ENCODE measurements at regions not wholly inside any gene's neighbourhood (a gene's known extent, or its start where the extent isn't known, plus 50 kb on each side); places are given as distances from the start of the nearest gene placed in this dataset.

DNA sequence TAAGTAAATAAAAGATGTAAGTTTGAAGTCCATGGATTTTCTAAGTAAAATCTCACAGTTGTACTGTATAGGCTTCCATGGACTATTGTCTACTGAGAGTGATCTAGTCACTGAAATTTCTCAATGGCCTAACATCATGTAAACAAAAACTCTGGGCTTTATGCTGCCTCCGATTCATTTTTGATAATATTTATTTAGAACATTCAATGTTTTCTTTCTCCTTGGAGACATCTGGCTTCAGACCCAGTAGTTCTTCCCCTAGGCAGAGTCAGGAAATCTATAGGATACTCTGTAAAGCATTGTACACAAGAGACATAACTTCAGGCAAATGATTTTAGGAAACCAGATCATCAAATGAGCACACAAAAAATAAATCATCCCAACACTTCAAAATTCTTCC, 1208.6 kb upstream of the ZEB2 start:
- no peak for ATAC-seq
- Mint-ChIP-seq H3K4me1 (peaks cover 3% of the 10 kb centered on the region), H3K9me3 (peaks cover 7% of the 10 kb centered on the region), H3K36me3 (ENCODE audit: low read depth) (no peaks in the 10 kb centered on the region), H3K27ac (no peak overlapping the region), H3K4me3 (no peak overlapping the region), H3K27me3 (peaks cover 1% of the 10 kb centered on the region)
- no peak for DNase-seq

DNA sequence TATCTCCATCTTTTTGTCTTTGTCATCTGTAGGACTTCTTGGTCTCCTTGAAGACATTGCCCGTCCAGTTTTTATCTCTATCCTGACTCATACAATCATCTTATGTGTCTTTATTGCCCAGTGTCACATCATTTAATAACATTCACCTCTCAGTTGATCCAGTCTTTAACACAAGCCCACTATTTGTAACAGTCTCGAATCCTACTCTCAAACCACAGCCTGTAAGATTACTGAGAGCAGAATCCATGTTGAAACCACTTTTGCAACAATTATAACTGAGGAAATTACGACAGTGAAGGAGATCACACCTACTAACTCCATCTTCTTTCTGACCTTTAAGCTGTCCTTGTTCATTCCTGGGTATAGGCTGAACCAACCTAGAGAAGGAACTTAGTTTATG, 1206.0 kb upstream of the ZEB2 start:
- no peak for ATAC-seq
- no peaks in the 10 kb centered on the region for H3K9me3 Mint-ChIP-seq
- H3K27ac Mint-ChIP-seq: no peak overlapping the region
- H3K4me1 Mint-ChIP-seq: peaks cover 5% of the 10 kb centered on the region
- H3K36me3 Mint-ChIP-seq (ENCODE audit: low read depth): no peaks in the 10 kb centered on the region
- no peak for DNase-seq
- H3K4me3 Mint-ChIP-seq: no peak overlapping the region
- H3K27me3 Mint-ChIP-seq: no peaks in the 10 kb centered on the region

DNA sequence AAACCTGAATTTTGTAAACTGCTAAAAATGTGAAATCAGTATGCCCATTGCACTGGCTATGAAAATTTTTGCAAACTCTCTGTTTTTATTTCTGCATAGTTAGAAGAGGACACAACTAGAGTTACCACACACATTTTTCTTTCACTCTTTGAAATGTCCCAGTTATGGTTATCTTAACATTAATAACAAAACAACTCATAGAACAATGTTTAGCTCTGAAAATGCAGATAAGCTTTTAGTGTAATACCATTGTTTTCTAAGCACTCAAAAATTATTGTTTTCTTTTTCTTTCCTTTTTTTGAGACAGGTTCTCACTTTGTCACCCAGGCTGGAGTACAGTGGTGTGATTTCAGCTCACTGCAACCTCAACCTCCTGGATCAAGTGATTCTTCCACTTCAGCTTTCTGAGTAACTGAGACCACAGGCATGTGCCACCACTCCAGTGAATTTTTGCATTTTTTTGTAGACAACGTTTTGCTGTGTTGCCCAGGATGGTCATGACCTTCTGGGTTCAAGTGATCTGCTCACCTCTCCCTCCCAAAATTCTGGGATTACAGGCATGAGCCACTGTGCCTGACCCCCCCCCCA, 1204.5 kb upstream of the ZEB2 start:
- ATAC-seq (no peak), DNase-seq (no peak)
- Mint-ChIP-seq H3K4me1 (peaks cover 5% of the 10 kb centered on the region), H3K4me3 (no peak overlapping the region), H3K27ac (no peak overlapping the region), H3K27me3 (no peaks in the 10 kb centered on the region), H3K9me3 (no peaks in the 10 kb centered on the region), H3K36me3 (ENCODE audit: low read depth) (no peaks in the 10 kb centered on the region)

DNA sequence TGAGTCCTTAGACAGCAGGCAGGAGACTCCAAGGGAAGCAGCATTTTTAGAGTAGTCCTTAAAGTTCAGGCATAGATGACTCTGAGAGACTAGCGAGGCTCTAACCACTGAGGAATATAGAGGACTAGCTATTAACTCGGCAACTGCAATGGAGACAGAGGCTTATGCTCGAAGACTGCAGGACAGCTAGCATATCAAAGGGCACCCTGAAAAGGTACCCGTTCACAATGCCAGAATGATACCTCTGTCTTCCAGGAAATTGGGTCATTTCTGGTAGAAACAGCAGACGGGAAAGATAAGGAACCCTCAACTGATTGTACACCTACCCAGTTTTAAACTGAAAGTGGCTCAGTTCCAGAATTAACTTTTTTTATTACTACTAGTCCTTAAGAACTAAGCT, 1204.0 kb upstream of the ZEB2 start:
- peaks cover 4% of the 10 kb centered on the region for H3K9me3 Mint-ChIP-seq
- H3K4me3 Mint-ChIP-seq: no peak overlapping the region
- ATAC-seq (no peak), DNase-seq (no peak)
- no peaks in the 10 kb centered on the region for H3K27me3 Mint-ChIP-seq
- no peaks in the 10 kb centered on the region for H3K36me3 Mint-ChIP-seq (ENCODE audit: low read depth)
- no peak overlapping the region for H3K27ac Mint-ChIP-seq
- H3K4me1 Mint-ChIP-seq: peaks cover 5% of the 10 kb centered on the region

DNA sequence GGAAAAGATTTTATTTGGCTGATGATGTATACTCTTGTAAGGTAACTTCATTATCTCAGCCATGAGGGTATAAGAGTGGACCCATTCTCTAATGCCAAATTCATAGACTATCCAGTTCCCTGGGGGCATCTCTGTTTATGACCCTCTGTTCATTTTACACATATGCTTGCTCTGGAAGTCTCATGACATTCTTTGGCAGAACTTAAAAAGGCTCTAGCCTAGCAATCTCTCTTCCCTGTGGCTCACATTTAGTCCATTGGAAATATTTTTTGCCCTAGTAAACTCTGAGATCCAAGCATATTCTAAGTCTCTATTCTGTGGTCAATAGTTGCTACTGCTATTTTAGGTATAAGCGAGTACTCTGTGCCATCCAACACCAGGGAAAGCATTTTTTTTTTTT, 1201.8 kb upstream of the ZEB2 start:
- Mint-ChIP-seq H3K9me3 (peaks cover 4% of the 10 kb centered on the region), H3K36me3 (ENCODE audit: low read depth) (no peaks in the 10 kb centered on the region), H3K4me3 (no peak overlapping the region), H3K4me1 (peaks cover 5% of the 10 kb centered on the region), H3K27me3 (no peaks in the 10 kb centered on the region), H3K27ac (no peak overlapping the region)
- ATAC-seq (no peak), DNase-seq (no peak)

DNA sequence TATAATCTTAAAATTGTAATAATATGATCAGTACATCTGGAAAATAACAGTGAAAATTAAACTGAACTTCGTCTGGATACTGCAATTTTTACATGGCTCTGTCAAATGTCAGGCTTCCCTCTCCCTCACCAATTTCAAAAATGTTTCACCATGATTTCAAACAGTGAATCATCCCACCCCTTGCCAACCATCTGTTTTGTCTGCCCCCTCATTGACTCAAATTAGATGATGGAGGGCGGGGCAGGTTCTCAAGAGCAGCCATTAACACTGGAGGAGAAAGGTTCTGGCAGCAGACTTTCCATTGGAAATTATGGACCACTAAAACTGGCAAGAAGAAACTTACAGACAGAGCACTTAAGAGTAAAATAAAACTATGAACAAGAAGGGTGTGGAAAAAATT, 1195.7 kb upstream of the ZEB2 start:
- peaks cover 4% of the 10 kb centered on the region for H3K9me3 Mint-ChIP-seq
- ATAC-seq (no peak), DNase-seq (no peak)
- H3K36me3 Mint-ChIP-seq (ENCODE audit: low read depth): no peaks in the 10 kb centered on the region
- no peak overlapping the region for H3K4me3 Mint-ChIP-seq
- no peaks in the 10 kb centered on the region for H3K27me3 Mint-ChIP-seq
- no peaks in the 10 kb centered on the region for H3K4me1 Mint-ChIP-seq
- H3K27ac Mint-ChIP-seq: no peak overlapping the region

DNA sequence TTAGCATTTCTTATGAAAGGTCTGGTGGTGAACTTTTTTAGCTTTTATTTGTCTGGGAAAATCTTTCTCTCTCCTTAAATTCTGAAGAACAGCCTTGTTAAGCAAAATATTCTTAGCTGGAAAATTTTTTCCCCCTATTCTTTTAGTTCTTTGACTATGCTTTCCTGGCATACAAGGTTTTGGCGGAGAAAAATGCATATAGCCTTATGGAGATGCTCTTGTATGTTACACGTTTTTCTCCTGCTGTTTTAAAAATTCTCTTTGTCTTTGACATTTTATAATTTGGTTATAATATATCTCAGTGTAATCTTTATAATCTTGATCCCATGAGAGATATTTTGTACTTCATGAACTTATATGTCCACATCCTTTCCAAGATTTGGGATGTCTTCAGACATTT, 1190.4 kb upstream of the ZEB2 start:
- no peak for DNase-seq
- Mint-ChIP-seq H3K36me3 (ENCODE audit: low read depth) (no peaks in the 10 kb centered on the region), H3K27me3 (no peaks in the 10 kb centered on the region), H3K9me3 (peaks cover 15% of the 10 kb centered on the region), H3K4me3 (no peak overlapping the region), H3K27ac (no peak overlapping the region), H3K4me1 (no peaks in the 10 kb centered on the region)
- ATAC-seq: no peak

DNA sequence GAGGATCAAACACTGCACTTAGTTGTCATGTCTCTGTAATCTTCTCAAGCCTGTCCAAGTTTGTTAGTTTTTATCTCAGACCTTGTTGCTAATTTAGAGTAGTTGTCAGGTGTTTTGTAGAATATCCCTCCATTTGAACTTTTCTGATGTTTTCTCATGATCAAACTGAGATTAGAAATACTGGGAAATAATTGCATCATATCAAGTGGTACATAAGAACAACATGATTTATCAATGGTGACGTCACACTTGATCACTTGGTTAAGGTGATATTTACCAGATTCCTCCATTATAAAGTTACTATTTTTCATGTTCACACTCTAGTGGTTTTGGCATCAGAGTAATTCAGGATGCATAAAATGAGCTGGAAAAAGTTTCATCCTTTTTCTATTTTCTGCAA, 1182.4 kb upstream of the ZEB2 start:
- ATAC-seq: no peak
- peaks cover 15% of the 10 kb centered on the region for H3K9me3 Mint-ChIP-seq

DNA sequence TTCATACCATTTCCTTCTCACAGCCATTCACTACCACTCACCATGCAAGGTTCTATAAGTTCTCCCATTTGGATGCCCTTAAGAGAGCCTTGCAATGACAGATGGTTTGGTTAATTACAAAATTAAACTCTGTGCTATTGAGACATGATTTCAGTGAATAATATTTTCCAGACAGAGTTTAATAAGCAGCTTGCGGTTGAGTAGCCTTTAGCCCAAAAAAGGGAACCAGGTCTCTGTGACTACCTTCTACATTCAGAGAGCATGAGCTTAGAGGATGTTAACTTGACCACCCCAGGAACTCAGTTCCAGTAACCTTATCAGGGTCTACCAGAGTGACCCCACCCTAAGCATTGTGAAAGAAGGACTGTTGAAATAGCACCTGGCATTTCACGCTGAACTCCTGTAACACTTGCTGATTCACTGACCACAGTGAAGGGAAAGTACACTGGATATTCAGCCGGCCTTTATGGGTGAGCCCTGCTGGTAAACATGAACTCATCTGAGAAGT, 1173.1 kb upstream of the ZEB2 start:
- Mint-ChIP-seq H3K4me3 (no peak overlapping the region), H3K4me1 (peaks cover 2% of the 10 kb centered on the region), H3K9me3 (no peaks in the 10 kb centered on the region), H3K27me3 (no peaks in the 10 kb centered on the region), H3K27ac (no peak overlapping the region), H3K36me3 (ENCODE audit: low read depth) (no peaks in the 10 kb centered on the region)
- peak; percentile 49 for ATAC-seq
- DNase-seq: peak; percentile 2

More for the DNA sequence above, 1182.4 kb upstream of the ZEB2 start:
- Mint-ChIP-seq H3K4me3 (no peak overlapping the region), H3K27me3 (no peaks in the 10 kb centered on the region), H3K36me3 (ENCODE audit: low read depth) (no peaks in the 10 kb centered on the region), H3K27ac (no peak overlapping the region), H3K4me1 (no peaks in the 10 kb centered on the region)
- DNase-seq: no peak

DNA sequence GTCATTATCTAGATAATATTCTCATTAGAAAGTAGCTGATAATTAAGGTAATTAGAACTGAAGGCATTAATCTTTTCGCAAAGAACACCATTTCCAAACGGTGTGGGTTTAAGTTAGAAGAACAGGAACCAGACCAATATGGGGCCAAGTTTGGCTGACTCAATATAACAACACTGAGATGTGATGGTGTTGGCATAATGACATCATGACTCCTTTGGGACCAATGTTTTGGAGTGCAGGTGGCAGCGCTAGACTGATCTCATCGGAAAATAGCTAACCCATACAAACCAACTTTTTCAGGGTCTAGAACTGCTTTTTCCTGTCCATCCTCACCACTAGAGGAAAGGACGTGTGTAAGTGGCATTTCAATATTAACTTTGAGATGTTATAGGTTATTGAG, 1171.7 kb upstream of the ZEB2 start:
- Mint-ChIP-seq H3K27me3 (no peaks in the 10 kb centered on the region), H3K36me3 (ENCODE audit: low read depth) (no peaks in the 10 kb centered on the region), H3K9me3 (no peaks in the 10 kb centered on the region), H3K27ac (no peak overlapping the region), H3K4me1 (peaks cover 6% of the 10 kb centered on the region), H3K4me3 (no peak overlapping the region)
- DNase-seq: no peak
- no peak for ATAC-seq

DNA sequence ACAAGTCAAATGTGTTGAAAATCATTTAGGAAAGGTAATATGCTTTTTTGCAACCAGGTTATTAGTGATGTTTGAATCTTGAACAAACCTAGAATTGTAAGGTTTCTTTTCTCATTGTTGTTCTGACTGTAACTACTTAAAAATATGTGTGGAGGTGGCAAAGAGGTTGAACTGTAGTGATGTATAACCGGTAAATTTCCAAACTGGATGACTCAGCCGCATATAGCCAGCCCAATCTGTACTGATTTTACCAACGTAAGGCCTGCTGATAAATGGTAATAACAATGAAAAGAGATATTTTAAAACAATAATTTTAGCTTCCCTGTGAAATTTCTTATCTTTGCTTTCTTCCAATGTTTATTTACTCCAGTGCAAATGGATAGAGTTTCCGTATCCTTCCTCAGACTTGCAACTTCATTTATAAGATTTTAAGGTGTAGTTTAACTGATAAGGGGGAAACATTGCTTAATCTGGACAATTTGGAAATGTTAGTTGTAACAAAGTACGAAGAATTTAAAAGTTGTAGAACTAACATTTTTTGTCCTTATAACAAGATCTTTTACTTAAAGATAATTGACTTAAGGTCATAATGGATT, 1170.4 kb upstream of the ZEB2 start:
- H3K27me3 Mint-ChIP-seq: no peaks in the 10 kb centered on the region
- H3K27ac Mint-ChIP-seq: no peak overlapping the region
- H3K9me3 Mint-ChIP-seq: no peaks in the 10 kb centered on the region
- ATAC-seq (no peak), DNase-seq (no peak)
- H3K36me3 Mint-ChIP-seq (ENCODE audit: low read depth): no peaks in the 10 kb centered on the region
- H3K4me3 Mint-ChIP-seq: no peak overlapping the region
- peaks cover 6% of the 10 kb centered on the region for H3K4me1 Mint-ChIP-seq

DNA sequence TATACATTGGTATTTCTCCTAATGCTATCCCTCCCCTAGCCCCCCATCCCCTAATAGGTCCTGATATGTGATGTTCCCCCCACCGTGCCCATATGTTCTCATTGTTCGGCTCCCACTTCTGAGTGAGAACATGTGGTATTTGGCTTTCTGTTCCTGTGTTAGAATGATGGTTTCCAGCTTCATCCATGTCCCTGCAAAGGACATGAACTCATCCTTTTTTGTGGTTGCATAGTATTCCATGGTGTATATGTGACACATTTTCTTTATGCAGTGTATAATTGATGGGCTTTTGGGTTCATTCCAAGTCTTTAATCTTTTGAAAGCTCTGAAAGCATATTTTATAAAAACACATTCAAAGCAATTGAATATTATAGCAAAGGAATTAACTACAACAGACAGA, 1169.4 kb upstream of the ZEB2 start:
- Mint-ChIP-seq H3K9me3 (no peaks in the 10 kb centered on the region), H3K27me3 (no peaks in the 10 kb centered on the region), H3K27ac (no peak overlapping the region), H3K4me3 (no peak overlapping the region), H3K4me1 (peaks cover 6% of the 10 kb centered on the region), H3K36me3 (ENCODE audit: low read depth) (no peaks in the 10 kb centered on the region)
- no peak for ATAC-seq
- no peak for DNase-seq

DNA sequence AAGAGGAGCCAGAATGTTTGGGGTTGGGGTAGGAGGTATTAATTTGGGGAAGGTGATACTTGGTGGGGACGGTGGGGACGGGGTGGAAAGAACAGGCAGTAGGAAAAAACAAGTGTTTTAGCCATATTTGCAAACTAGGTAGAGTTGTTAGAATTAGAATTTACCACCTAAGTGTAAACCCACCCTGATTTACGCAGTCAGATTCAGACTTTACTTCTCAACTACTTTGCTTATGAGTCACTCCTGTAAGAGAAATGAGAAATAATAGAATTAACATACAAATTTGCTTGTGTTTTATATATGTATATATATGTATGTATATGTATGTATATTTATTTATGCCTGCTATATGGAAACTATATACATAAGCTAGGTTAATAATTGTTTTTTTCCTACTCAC, 1168.2 kb upstream of the ZEB2 start:
- H3K9me3 Mint-ChIP-seq: no peaks in the 10 kb centered on the region
- H3K27me3 Mint-ChIP-seq: no peaks in the 10 kb centered on the region
- no peaks in the 10 kb centered on the region for H3K36me3 Mint-ChIP-seq (ENCODE audit: low read depth)
- peaks cover 4% of the 10 kb centered on the region for H3K4me1 Mint-ChIP-seq
- no peak overlapping the region for H3K27ac Mint-ChIP-seq
- ATAC-seq: no peak
- H3K4me3 Mint-ChIP-seq: no peak overlapping the region
- no peak for DNase-seq

DNA sequence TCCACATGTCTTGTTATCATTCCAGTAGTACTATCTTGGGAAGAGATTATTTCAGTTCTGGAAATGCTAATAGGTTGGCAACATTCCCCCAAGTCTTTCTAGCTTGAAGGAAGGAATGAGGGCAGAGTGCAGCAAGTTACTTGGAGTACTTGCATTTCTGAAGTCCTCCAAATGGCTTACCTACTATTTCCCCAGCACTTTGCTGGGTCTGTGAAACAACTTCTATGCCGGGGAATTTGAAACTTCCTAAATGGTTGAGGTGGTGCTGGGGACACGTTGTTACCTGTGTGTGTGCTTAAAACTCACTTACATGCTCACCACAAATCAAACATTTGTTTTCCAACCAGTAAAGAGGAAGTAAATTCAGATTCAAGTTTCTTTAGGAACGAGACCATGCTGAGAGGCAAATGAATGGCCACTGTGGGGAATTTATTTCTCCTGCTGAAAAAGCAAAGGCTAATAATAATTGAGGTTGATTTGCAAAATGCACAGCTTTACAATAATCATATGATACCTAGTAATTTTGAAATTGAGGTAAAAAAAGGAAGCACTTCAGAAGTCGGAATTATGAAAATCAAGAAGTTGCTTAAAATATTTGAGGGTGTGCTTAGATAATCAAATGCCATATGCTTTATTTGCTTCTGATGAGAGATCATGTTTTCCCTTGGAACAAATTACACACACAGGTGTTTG, 1167.7 kb upstream of the ZEB2 start:
- Mint-ChIP-seq H3K4me1 (peaks cover 3% of the 10 kb centered on the region), H3K27me3 (no peaks in the 10 kb centered on the region), H3K9me3 (no peaks in the 10 kb centered on the region), H3K36me3 (ENCODE audit: low read depth) (no peaks in the 10 kb centered on the region), H3K4me3 (no peak overlapping the region), H3K27ac (no peak overlapping the region)
- DNase-seq: no peak
- ATAC-seq: no peak

DNA sequence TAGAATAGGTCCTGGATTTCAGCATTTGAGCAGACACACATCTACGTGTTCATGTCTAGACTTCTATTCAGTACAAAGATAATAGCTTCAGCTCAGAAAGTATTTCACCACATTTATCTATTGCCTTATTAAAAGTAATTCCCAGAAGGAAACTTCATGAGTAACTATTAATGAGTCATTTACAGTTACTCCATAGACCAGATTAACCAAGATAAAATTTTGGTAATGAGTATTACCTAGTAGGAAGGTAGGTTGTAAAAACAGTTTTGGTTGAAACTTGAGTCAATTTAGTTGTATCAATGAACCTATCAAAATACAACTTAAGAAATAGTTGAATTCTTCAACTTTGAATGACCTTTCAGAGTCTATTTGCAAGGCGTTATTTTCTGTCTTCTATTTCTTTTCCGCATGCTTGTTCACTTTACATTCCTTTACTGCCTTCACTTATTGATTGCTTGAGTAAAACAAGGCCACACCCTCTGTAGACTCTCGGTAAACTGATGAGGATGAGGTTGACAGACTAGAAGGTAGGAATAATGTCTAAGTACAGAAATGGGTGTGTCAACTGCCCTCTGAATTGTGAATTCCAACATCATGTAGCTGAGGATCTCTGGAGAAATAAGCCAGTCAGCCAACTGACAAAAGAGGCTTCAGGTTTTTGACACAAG, 1165.6 kb upstream of the ZEB2 start:
- Mint-ChIP-seq H3K4me1 (peaks cover 3% of the 10 kb centered on the region), H3K27me3 (no peaks in the 10 kb centered on the region)

More for the DNA sequence above, 1165.6 kb upstream of the ZEB2 start:
- H3K27ac Mint-ChIP-seq: no peak overlapping the region
- H3K4me3 Mint-ChIP-seq: no peak overlapping the region
- no peaks in the 10 kb centered on the region for H3K36me3 Mint-ChIP-seq (ENCODE audit: low read depth)
- no peaks in the 10 kb centered on the region for H3K9me3 Mint-ChIP-seq
- ATAC-seq (no peak), DNase-seq (no peak)
